ENCODE measurements at regions not wholly inside any gene's neighbourhood (a gene's known extent, or its start where the extent isn't known, plus 50 kb on each side); places are given as distances from the start of the nearest gene placed in this dataset.
"Not testable (repeated sequence)": the region's sequence is repeated elsewhere in the genome, so short reads cannot be mapped to it uniquely, and the experiment has no call there.

- TF ChIP-seq CTCF (IDR thresholded peaks at IDR 0.05; ENCODE audit: poor library complexity, severe bottlenecking); TAF1 (IDR thresholded peaks at IDR 0.05; ENCODE audit: low read depth); EZH2 (IDR thresholded peaks at IDR 0.05; ENCODE audit: borderline replicate concordance, insufficient read depth, low read length, poor library complexity, severe bottlenecking); RAD21 (conservative IDR thresholded peaks at IDR 0.05); REST (IDR thresholded peaks at IDR 0.05; ENCODE audit: borderline replicate concordance); SMC3 (conservative IDR thresholded peaks at IDR 0.05; ENCODE audit: poor library complexity); POLR2AphosphoS5 (IDR thresholded peaks at IDR 0.05); MXI1 (conservative IDR thresholded peaks at IDR 0.05; ENCODE audit: poor library complexity, severe bottlenecking); EP300 (conservative IDR thresholded peaks at IDR 0.05; ENCODE audit: poor library complexity, severe bottlenecking): not testable (repeated sequence)
Observed at GRCh38 chr11:37430966-37431632, 833.1 kb upstream of the RAG2 start.
